ENCODE measurements at regions not wholly inside any gene's neighbourhood (a gene's known extent, or its start where the extent isn't known, plus 50 kb on each side); places are given as distances from the start of the nearest gene placed in this dataset.

- no peak for TF ChIP-seq CTCF (IDR thresholded peaks at IDR 0.05; ENCODE audit: low read length)
- no peak for TF ChIP-seq EZH2 (optimal IDR thresholded peaks at IDR 0.05; ENCODE audit: low read depth, low read length)
Measured at GRCh38 chr4:43993196-43993902, 455.3 kb downstream of the KCTD8 start.

Measured in MM.1S (cell line).